Caco-2 (cell line): ENCODE measurements at regions not wholly inside any gene's neighbourhood (a gene's known extent, or its start where the extent isn't known, plus 50 kb on each side); places are given as distances from the start of the nearest gene placed in this dataset.

Experiments used
- BruUV-seq: library from RNA; stranded (reverse); fragments of 400-500 nt; replicated peaks from 2 replicates; lab custom pipeline; 2021; lab: Mats Ljungman, UMichigan
- CTCF ChIA-PET: fragments of 300-600 bp; sonication (Branson Sonifier 250); formaldehyde crosslinking; loops from one replicate; lab custom pipeline; 2022; ENCODE audit warnings: antibody characterized with exemption; lab: Charles Lee
- POLR2A ChIA-PET: fragments of 300-600 bp; sonication (Branson Sonifier 250); formaldehyde crosslinking; loops from one replicate; lab custom pipeline; 2022; ENCODE audit warnings: antibody characterized with exemption; lab: Charles Lee
- DNase-seq, 2 experiments: peaks; one replicate each; pipeline versions ENCODE4 v3.0.0 to v3.0.0-alpha.2; 2020 to 2022
- H3K27me3 ChIP-seq: replicated peaks from 2 replicates; pipeline ENCODE4 v1.6.0; 2011; ENCODE audit warnings: low read length; ENCODE audit not compliant: control insufficient read depth, insufficient read depth
- H3K36me3 ChIP-seq: 2 replicates; pipeline ENCODE4 v1.5.1; 2011; ENCODE audit warnings: low read length; ENCODE audit not compliant: control insufficient read depth, insufficient read depth
- H3K4me1 ChIP-seq: fragments of 250-450 bp; sonication (Bioruptor Pico); 2 replicates; pipeline ENCODE4 v1.5.1; 2020; ENCODE audit warnings: mild to moderate bottlenecking
- H3K4me3 ChIP-seq: 2 replicates; pipeline ENCODE4 v1.5.1; 2011; ENCODE audit warnings: low read depth, mild to moderate bottlenecking, control low read depth, low read length
- H3K9me3 ChIP-seq: fragments of 250-450 bp; sonication (Bioruptor Pico); 2 replicates; pipeline ENCODE4 v1.5.1; 2020; ENCODE audit warnings: mild to moderate bottlenecking, moderate library complexity
- H3K27ac Mint-ChIP-seq: one replicate; pipeline ENCODE4 v1.8.0; 2022; ENCODE audit warnings: mixed read lengths; ENCODE audit not compliant: unreplicated experiment
- H3K27me3 Mint-ChIP-seq: one replicate; pipeline ENCODE4 v1.8.0; 2022; ENCODE audit warnings: mixed read lengths; ENCODE audit not compliant: insufficient read depth, unreplicated experiment
- H3K36me3 Mint-ChIP-seq: one replicate; pipeline ENCODE4 v1.8.0; 2022; ENCODE audit warnings: mild to moderate bottlenecking, mixed read lengths; ENCODE audit not compliant: insufficient read depth, unreplicated experiment
- H3K4me1 Mint-ChIP-seq: one replicate; pipeline ENCODE4 v1.8.0; 2022; ENCODE audit warnings: low read depth, mixed read lengths; ENCODE audit not compliant: unreplicated experiment
- H3K4me3 Mint-ChIP-seq: one replicate; pipeline ENCODE4 v1.8.0; 2022; ENCODE audit warnings: mild to moderate bottlenecking, moderate library complexity, mixed read lengths; ENCODE audit not compliant: unreplicated experiment
- H3K9me3 Mint-ChIP-seq: one replicate; pipeline ENCODE4 v1.8.0; 2022; ENCODE audit warnings: mixed read lengths; ENCODE audit not compliant: unreplicated experiment
- CTCF ChIP-seq, 2 experiments: fragments of 200-600 bp in 1 of 2; IDR thresholded peaks; 1 replicate in 1 of 2; 2 replicates in 1 of 2; pipeline versions ENCODE4 v1.5.1 to v1.8.0; 2011 to 2022; ENCODE audit warnings: antibody characterized with exemption in 1 of 2, control low read depth in 1 of 2, inconsistent platforms in 1 of 2, low read depth in 1 of 2, low read length in 1 of 2, mild to moderate bottlenecking in 1 of 2, moderate library complexity in 1 of 2; ENCODE audit not compliant: insufficient read depth in 1 of 2, severe bottlenecking in 1 of 2, unreplicated experiment in 1 of 2
- intact Hi-C: fragments of 100-400 bp; cut with micrococcal nuclease; formaldehyde crosslinking; loops from one replicate; pipeline ENCODE4 v1.10.0; 2022; ENCODE audit not compliant: unreplicated experiment

- Mint-ChIP-seq H3K9me3 (no peaks in the 10 kb centered on the region), H3K27ac (no peak overlapping the region), H3K4me3 (no peak overlapping the region), H3K4me1 (no peaks in the 10 kb centered on the region), H3K36me3 (no peaks in the 10 kb centered on the region), H3K27me3 (no peaks in the 10 kb centered on the region)
- H3K27me3 ChIP-seq, result no peaks in the 10 kb centered on the region
- DNase-seq, result no peak
- H3K36me3 ChIP-seq, result no peaks in the 10 kb centered on the region
- H3K4me3 ChIP-seq, result no peak overlapping the region
- intact Hi-C loops, result no loop called here
- no peaks in the 10 kb centered on the region for H3K4me1 ChIP-seq
- H3K9me3 ChIP-seq, result no peaks in the 10 kb centered on the region
- ChIA-PET CTCF (interaction anchor here (0.5 kb wide), 1 partner anchor 11 kb away, joined by 3 read pairs; no protein-coding TSS in a partner anchor), POLR2A (no interaction called here)
- TF ChIP-seq CTCF (IDR thresholded peaks at IDR 0.05; ENCODE audit: insufficient read depth in 1 of 2, low read depth in 1 of 2, low read length in 1 of 2, severe bottlenecking in 1 of 2, unreplicated experiment in 1 of 2), result no peak
- BruUV-seq, result no TSS peak
These were observed 538.8 kb upstream of the B3GAT1 start for GRCh38 chr11:134950692-134951304.

GRCh38 chr11:134949121-134950090 lies 537.4 kb upstream of the B3GAT1 start:
- H3K4me3 Mint-ChIP-seq, result no peak overlapping the region
- BruUV-seq, result no TSS peak
- no peaks in the 10 kb centered on the region for H3K9me3 Mint-ChIP-seq
- Histone ChIP-seq H3K4me1 (no peaks in the 10 kb centered on the region), H3K27me3 (no peaks in the 10 kb centered on the region), H3K9me3 (no peaks in the 10 kb centered on the region), H3K36me3 (no peaks in the 10 kb centered on the region), H3K4me3 (no peak overlapping the region)
- DNase-seq, result no peak
- no peaks in the 10 kb centered on the region for H3K36me3 Mint-ChIP-seq
- no peaks in the 10 kb centered on the region for H3K27me3 Mint-ChIP-seq
- ChIA-PET POLR2A (no interaction called here), CTCF (no interaction called here)
- intact Hi-C loops, result no loop called here
- H3K27ac Mint-ChIP-seq, result no peak overlapping the region
- no peaks in the 10 kb centered on the region for H3K4me1 Mint-ChIP-seq
- no peak for TF ChIP-seq CTCF (IDR thresholded peaks at IDR 0.05; ENCODE audit: insufficient read depth in 1 of 2, low read depth in 1 of 2, low read length in 1 of 2, severe bottlenecking in 1 of 2, unreplicated experiment in 1 of 2)

- no peaks in the 10 kb centered on the region for H3K4me1 ChIP-seq
- no peaks in the 10 kb centered on the region for H3K27me3 Mint-ChIP-seq
- no peak for TF ChIP-seq CTCF (IDR thresholded peaks at IDR 0.05; ENCODE audit: insufficient read depth in 1 of 2, low read depth in 1 of 2, low read length in 1 of 2, severe bottlenecking in 1 of 2, unreplicated experiment in 1 of 2)
- intact Hi-C loops, result no loop called here
- ChIA-PET POLR2A (no interaction called here), CTCF (no interaction called here)
- H3K4me3 ChIP-seq, result no peak overlapping the region
- H3K9me3 Mint-ChIP-seq, result no peaks in the 10 kb centered on the region
- no peak overlapping the region for H3K27ac Mint-ChIP-seq
- H3K36me3 Mint-ChIP-seq, result no peaks in the 10 kb centered on the region
- H3K4me1 Mint-ChIP-seq, result no peaks in the 10 kb centered on the region
- H3K27me3 ChIP-seq, result no peaks in the 10 kb centered on the region
- BruUV-seq, result no TSS peak
- DNase-seq, result no peak
- H3K4me3 Mint-ChIP-seq, result no peak overlapping the region
- H3K36me3 ChIP-seq, result no peaks in the 10 kb centered on the region
- H3K9me3 ChIP-seq, result no peaks in the 10 kb centered on the region
These were observed 535.5 kb upstream of the B3GAT1 start for GRCh38 chr11:134947556-134947955.
